CD14-positive monocyte (primary cell): ENCODE measurements at regions not wholly inside any gene's neighbourhood (a gene's known extent, or its start where the extent isn't known, plus 50 kb on each side); places are given as distances from the start of the nearest gene placed in this dataset.

ENCODE experiments used
- DNase-seq, 3 donors: peaks; one replicate each; pipeline ENCODE4 v3.0.0-alpha.2; 2011 to 2022
- H2AFZ ChIP-seq: 2 replicates; pipeline ENCODE4 v1.6.0; 2012; ENCODE audit warnings: mild to moderate bottlenecking, low read depth, low read length, inconsistent platforms; ENCODE audit not compliant: insufficient read depth, poor library complexity, severe bottlenecking
- H3K27ac ChIP-seq, 2 donors: 1 replicate in 1 of 2; 2 replicates in 1 of 2; pipeline ENCODE4 v1.5.1; 2012 to 2013; ENCODE audit warnings: low read length in 2 of 2, control low read depth in 1 of 2, inconsistent platforms in 1 of 2, low read depth in 1 of 2, mild to moderate bottlenecking in 1 of 2
- H3K27me3 ChIP-seq, 2 donors: one replicate each; pipeline versions ENCODE4 v1.6.0 to v1.6.1; 2011 to 2013; ENCODE audit warnings: low read length in 2 of 2; ENCODE audit not compliant: control insufficient read depth in 2 of 2, insufficient read depth in 2 of 2
- H3K36me3 ChIP-seq, 2 donors: replicated peaks in 1 of 2; 1 replicate in 1 of 2; 2 replicates in 1 of 2; pipeline versions ENCODE4 v1.5.1 to v1.6.1; 2012 to 2013; ENCODE audit warnings: low read length in 2 of 2, control low read depth in 1 of 2, inconsistent platforms in 1 of 2, mild to moderate bottlenecking in 1 of 2; ENCODE audit not compliant: insufficient read depth in 2 of 2, control insufficient read depth in 1 of 2
- H3K4me1 ChIP-seq, 2 donors: 1 replicate in 1 of 2; 2 replicates in 1 of 2; pipeline versions ENCODE4 v1.5.1 to v1.6.1; 2012 to 2013; ENCODE audit warnings: low read length in 2 of 2, control low read depth in 1 of 2, inconsistent platforms in 1 of 2, mild to moderate bottlenecking in 1 of 2, moderate library complexity in 1 of 2; ENCODE audit not compliant: insufficient read depth in 2 of 2, control insufficient read depth in 1 of 2
- H3K4me2 ChIP-seq: replicated peaks from 2 replicates; pipeline ENCODE3; 2012; ENCODE audit warnings: low read length, moderate library complexity, mild to moderate bottlenecking; ENCODE audit not compliant: poor library complexity, severe bottlenecking; ENCODE audit errors: extremely low read depth
- H3K4me3 ChIP-seq, 3 experiments: fragments of 200-600 bp in 1 of 3; sonication (generic) in 1 of 3; replicated peaks in 1 of 3; 1 replicate in 2 of 3; 2 replicates in 1 of 3; pipeline ENCODE4 v1.5.1; 2011 to 2013; ENCODE audit warnings: low read length in 3 of 3, mild to moderate bottlenecking in 3 of 3, control low read depth in 2 of 3, low read depth in 2 of 3, inconsistent platforms in 1 of 3, moderate library complexity in 1 of 3
- H3K79me2 ChIP-seq: 2 replicates; pipeline ENCODE4 v1.6.0; 2012; ENCODE audit warnings: mild to moderate bottlenecking, control low read depth, inconsistent platforms, low read length, moderate library complexity; ENCODE audit not compliant: insufficient read depth
- H3K9ac ChIP-seq: 2 replicates; pipeline ENCODE4 v1.6.0; 2017; ENCODE audit warnings: low read length, mild to moderate bottlenecking; ENCODE audit not compliant: insufficient read depth, poor library complexity, severe bottlenecking
- H3K9me3 ChIP-seq, 2 donors: replicated peaks in 1 of 2; 1 replicate in 1 of 2; 2 replicates in 1 of 2; pipeline versions ENCODE4 v1.5.1 to v1.6.1; 2012 to 2013; ENCODE audit warnings: low read length in 2 of 2, control low read depth in 1 of 2; ENCODE audit not compliant: control insufficient read depth in 1 of 2, insufficient read depth in 1 of 2
- H4K20me1 ChIP-seq: 2 replicates; pipeline ENCODE4 v1.6.0; 2012; ENCODE audit warnings: mild to moderate bottlenecking, low read length, control low read depth, moderate library complexity; ENCODE audit not compliant: insufficient read depth
- H3K27ac Mint-ChIP-seq, 7 donors: one replicate each; pipeline ENCODE4 v1.8.0; 2020; ENCODE audit warnings: mild to moderate bottlenecking in 7 of 7, mixed read lengths in 7 of 7, moderate library complexity in 6 of 7, inconsistent platforms in 2 of 7
- H3K27me3 Mint-ChIP-seq, 3 donors: one replicate each; pipeline ENCODE4 v1.8.0; 2021 to 2022; ENCODE audit warnings: low read depth in 3 of 3, mild to moderate bottlenecking in 3 of 3, mixed read lengths in 3 of 3, moderate library complexity in 3 of 3, inconsistent platforms in 1 of 3
- H3K36me3 Mint-ChIP-seq, 2 donors: one replicate each; pipeline ENCODE4 v1.8.0; 2020; ENCODE audit warnings: mixed read lengths in 2 of 2, inconsistent platforms in 1 of 2, mild to moderate bottlenecking in 1 of 2
- H3K4me1 Mint-ChIP-seq: one replicate; pipeline ENCODE4 v1.8.0; 2020; ENCODE audit warnings: mild to moderate bottlenecking, mixed read lengths
- H3K4me3 Mint-ChIP-seq, 2 donors: one replicate each; pipeline ENCODE4 v1.8.0; 2020; ENCODE audit warnings: mild to moderate bottlenecking in 2 of 2, mixed read lengths in 2 of 2, moderate library complexity in 1 of 2
- H3K9me3 Mint-ChIP-seq, 7 donors: one replicate each; pipeline ENCODE4 v1.8.0; 2020 to 2022; ENCODE audit warnings: mixed read lengths in 7 of 7, mild to moderate bottlenecking in 6 of 7, moderate library complexity in 6 of 7, inconsistent platforms in 2 of 7
- CTCF ChIP-seq: fragments of 200-600 bp; IDR thresholded peaks from one replicate; pipeline ENCODE4 v1.8.0; 2022; ENCODE audit warnings: antibody characterized with exemption, mild to moderate bottlenecking
- WGBS: methylation state at CpG from one replicate; pipeline ENCODE4 v1.1.5; 2013; ENCODE audit warnings: missing lambda C conversion rate; ENCODE audit not compliant: insufficient coverage; 5-methylcytosine and 5-hydroxymethylcytosine counted together
- intact Hi-C, 2 donors: fragments of 100-400 bp; cut with micrococcal nuclease; formaldehyde crosslinking; loops; one replicate each; pipeline versions ENCODE4 v1.15.0 to v1.15.1; 2023

- no peak overlapping the region for H3K4me3 ChIP-seq
- Mint-ChIP-seq H3K9me3 (peaks cover 0 to 8% (median 2%) of the 10 kb centered on the region in 7 donors), H3K4me1 (no peaks in the 10 kb centered on the region), H3K4me3 (no peak overlapping the region), H3K27me3 (peaks cover 0 to 2% (median 0%) of the 10 kb centered on the region in 3 donors), H3K27ac (no peak overlapping the region), H3K36me3 (no peaks in the 10 kb centered on the region)
- H4K20me1 ChIP-seq: no peaks in the 10 kb centered on the region
- no peaks in the 10 kb centered on the region for H3K79me2 ChIP-seq
- peaks cover 0 to 3% of the 10 kb centered on the region in 2 donors for H3K9me3 ChIP-seq
- no peak for DNase-seq
- no peaks in the 10 kb centered on the region for H3K27me3 ChIP-seq
- H3K27ac ChIP-seq: no peak overlapping the region
- no peak overlapping the region for H3K4me2 ChIP-seq
- TF ChIP-seq CTCF: no peak
- intact Hi-C loops: no loop called here
- H3K9ac ChIP-seq: no peak overlapping the region
- no peaks in the 10 kb centered on the region for H3K36me3 ChIP-seq
- no peaks in the 10 kb centered on the region for H3K4me1 ChIP-seq
- H2AFZ ChIP-seq: no peak overlapping the region
Measured at GRCh38 chr11:26805001-26805400, 83.1 kb upstream of the SLC5A12 start.

- Histone ChIP-seq H3K4me2 (no peak overlapping the region), H3K36me3 (no peaks in the 10 kb centered on the region), H3K27ac (no peak overlapping the region), H3K4me3 (no peak overlapping the region), H3K27me3 (no peaks in the 10 kb centered on the region), H2AFZ (no peak overlapping the region), H3K9ac (no peak overlapping the region), H3K79me2 (no peaks in the 10 kb centered on the region), H4K20me1 (no peaks in the 10 kb centered on the region), H3K9me3 (peaks cover 0 to 3% of the 10 kb centered on the region in 2 donors), H3K4me1 (no peaks in the 10 kb centered on the region)
- Mint-ChIP-seq H3K4me1 (no peaks in the 10 kb centered on the region), H3K4me3 (no peak overlapping the region), H3K36me3 (no peaks in the 10 kb centered on the region), H3K27me3 (peaks cover 0 to 2% (median 0%) of the 10 kb centered on the region in 3 donors), H3K9me3 (peaks cover 0 to 8% (median 2%) of the 10 kb centered on the region in 7 donors), H3K27ac (no peak overlapping the region)
- no CpG with 5 or more reads among the region's 1 CpG for WGBS
- no peak for DNase-seq
- intact Hi-C loops: no loop called here
- no peak for TF ChIP-seq CTCF
Measured at GRCh38 chr11:26806219-26806618, 84.4 kb upstream of the SLC5A12 start.
